ENCODE measurements at regions not wholly inside any gene's neighbourhood (a gene's known extent, or its start where the extent isn't known, plus 50 kb on each side); places are given as distances from the start of the nearest gene placed in this dataset.

GRCh38 chr4:160819791-160820190 is 1344.0 kb downstream of the FSTL5 start:
- TF ChIP-seq CTCF (IDR thresholded peaks at IDR 0.05; ENCODE audit: low read length) (no peak), EZH2phosphoT487 (IDR thresholded peaks at IDR 0.05; ENCODE audit: low read length) (no peak)

Data from MM.1S (cell line).